GM21423 (cell line): ENCODE measurements at regions not wholly inside any gene's neighbourhood (a gene's known extent, or its start where the extent isn't known, plus 50 kb on each side); places are given as distances from the start of the nearest gene placed in this dataset.
"Not testable (repeated sequence)": the region's sequence is repeated elsewhere in the genome, so short reads cannot be mapped to it uniquely, and the experiment has no call there.

ENCODE experiments used
- ATAC-seq: cut with Tn5 transposase; IDR thresholded peaks from one replicate; pipeline ENCODE4 v1.9.1; 2021; ENCODE audit warnings: mild to moderate bottlenecking, moderate library complexity; ENCODE audit not compliant: unreplicated experiment

DNA sequence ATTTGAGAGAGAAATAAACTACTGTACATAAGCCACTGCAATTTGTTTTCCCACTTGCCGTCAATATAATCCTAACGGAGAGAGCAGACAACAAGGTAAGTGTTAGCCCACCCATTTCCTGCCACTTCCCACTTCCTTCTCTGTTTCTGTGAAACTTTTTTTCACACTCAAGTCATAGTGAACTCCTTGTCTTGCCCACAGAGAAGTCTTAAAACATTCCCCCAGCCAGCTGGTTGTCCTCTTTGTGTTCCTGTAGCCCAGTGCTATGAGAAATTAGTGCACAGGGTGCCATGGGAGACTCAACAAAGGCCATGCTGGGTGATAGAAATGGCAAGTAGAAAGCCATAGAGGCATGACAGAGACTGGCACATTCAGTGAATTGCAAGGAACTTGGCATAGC, 208.6 kb downstream of the BLID start:
- ATAC-seq, result no peak

DNA sequence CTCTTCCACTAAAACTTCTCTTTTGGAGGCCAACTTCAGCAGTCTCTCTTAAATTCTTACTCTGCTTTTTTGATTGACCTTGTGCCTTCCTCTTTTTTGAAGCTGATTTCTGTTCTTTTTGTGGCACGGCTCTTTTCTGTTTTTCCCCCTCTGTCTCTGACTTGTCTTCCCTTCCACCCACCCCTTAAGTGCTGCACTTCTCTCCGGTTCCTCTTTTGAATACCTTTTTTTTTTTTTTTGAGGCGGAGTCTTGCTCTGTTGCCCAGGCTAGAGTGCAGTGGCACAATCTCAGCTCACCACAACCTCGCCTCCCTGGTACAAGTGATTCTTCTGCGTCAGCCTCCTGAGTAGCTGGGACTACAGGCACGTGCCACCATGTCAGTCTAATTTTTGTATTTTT, 211.9 kb downstream of the BLID start:
- ATAC-seq, result no peak

DNA sequence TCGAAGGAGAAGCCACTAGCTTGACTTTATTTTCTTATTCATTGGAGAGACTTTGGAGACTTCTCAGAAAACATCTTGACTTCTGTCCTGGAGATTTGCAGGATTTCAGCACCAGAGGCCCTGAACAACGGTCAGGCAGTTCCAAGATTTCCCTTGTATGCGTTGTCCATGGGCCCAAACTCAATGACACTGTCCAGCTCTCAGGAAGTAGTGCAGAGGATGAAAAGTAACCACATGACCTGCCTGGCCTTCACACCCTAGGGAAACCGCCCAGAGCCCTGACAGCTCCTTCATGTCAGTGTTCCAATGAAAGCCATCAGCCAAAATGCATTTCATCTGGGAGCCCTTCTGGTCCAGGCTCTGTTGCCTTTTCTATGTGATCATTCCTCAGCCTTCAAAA, 214.1 kb downstream of the BLID start:
- ATAC-seq, result no peak

DNA sequence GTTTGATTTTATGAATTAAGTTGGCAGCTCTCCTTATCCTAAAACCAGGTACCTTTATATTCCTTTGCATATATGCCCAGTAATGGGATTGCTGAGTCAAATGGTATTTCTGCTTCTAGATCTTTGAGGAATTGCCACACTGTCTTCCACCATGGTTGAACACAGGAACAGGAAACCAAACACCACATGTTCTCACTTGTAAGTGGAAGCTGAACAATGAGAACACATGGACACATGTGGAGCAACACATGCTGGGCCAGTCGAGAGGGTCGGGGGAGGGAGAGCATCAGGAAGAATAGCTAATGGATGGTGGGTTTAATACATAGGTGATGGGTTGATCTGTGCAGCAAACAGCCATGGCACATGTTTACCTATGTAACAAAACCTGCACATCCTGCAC, 214.6 kb downstream of the BLID start:
- not testable (repeated sequence) for ATAC-seq

DNA sequence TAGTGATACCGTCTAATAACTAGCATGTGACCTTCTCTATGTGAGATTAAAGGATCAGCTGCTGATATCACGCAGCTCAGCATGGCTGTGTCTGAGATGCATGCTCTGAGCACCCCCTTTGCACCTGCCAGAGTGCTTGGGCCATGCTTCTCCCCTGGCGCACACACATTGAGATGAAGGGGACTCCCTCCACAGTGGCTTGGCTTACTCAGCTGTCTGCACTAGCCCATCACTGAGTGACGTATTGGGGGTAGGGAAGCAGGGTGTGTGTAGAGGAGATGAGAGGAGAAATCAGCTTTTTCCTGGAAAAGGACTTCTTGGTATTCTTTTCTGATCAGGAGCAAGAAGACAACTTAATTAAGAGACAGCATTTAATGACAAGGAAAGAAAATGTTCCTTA, 216.5 kb downstream of the BLID start:
- no peak for ATAC-seq

DNA sequence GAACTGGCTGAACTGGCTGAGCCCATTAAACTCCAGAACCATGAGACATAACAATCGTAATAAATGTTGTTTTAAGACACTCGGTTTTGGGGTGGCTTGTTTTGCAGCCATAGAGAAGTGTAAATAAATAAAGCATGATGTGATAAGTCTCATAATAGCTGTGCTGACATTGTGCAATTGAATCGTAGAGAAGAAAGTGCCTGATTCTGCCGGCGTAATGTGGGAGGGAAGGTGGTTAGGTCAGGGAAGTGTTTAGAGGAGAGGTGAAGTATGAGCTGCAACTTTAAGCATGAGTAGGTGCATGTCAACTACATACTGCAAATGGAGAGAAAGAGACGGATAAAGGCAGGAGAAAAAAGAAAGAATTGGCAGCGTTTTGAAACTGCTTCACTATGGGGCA, 217.1 kb downstream of the BLID start:
- no peak for ATAC-seq

DNA sequence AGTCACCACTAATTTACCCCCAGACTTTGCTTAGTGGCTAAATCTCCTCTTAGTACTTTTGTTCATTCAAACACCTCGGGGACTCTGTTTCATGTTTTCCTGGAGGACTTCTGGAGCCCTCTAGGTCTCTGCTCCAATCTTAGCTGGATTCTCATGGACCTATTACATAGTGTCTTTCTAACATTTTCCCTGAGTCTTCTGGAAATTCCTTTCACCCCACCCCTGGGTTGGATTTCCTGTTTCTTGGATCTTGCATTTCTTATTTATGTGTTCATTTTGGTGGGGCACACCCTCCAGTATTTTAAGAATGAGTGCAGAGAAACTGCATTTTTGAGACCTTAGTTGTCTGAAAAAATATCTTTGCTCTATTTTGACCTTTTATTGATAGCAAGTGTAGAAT, 220.1 kb downstream of the BLID start:
- ATAC-seq, result no peak

DNA sequence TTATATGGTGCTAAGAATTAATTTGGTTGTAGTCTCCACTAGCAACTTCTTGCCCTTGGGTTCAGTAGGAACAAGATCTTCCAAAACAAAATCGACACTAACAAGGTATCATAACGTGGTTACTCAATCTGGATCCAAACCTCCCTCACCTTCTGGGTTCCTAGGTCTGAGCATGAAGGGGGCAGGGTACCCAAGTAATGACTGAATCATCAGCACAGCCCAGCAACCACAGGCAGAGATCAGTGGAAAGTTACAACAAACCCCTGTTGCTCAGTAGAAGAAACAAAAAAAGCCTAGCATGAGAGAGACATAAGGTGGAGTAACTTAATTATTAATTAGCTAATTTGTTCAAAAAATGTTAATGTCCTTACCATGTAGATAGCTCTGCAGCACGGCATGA, 221.4 kb downstream of the BLID start:
- no peak for ATAC-seq

DNA sequence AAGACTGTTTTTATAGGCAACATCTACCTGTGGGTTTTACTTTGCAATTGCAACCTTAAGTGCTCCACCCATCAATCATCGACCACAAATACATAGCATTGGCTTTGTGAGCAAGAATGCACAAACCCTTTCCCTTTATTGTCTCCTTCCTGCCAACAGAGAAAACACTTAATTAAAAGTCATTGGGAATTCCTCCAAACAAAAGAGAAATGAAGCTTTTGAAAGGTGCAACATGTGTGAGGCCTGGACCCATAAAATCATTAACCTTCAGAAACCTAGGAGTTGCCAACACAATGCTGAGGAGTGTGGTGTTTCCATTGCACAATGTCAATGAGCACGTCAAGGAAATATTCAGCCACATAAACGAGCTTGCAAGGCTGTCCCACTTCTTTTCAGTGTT, 223.2 kb downstream of the BLID start:
- ATAC-seq, result no peak

DNA sequence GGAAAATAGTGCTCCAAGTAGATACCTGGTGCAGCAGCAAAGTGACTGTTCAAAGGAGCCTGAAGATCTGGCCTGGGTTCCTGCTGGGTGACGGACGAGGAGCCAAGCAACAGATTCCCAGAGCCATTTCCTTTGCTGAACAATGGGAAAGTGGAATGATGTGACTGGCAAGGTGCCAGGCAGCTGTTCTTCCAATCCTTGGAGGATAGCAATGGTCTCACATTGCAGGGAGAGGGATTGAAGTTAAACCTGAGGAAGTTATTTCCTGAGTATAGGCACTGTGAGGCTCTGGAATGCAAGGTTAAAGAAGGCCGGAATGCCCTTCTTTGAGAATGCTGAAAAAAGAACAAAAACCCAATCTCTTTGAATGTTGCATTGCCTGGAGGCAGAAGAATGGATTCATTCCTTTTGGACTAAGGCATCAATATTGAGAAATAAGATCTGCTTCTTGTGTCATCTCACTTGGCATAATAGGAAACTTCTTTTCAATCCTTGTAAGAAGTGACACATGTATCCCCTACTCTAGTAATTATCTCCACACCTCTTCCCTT, 223.8 kb downstream of the BLID start:
- ATAC-seq, result no peak

DNA sequence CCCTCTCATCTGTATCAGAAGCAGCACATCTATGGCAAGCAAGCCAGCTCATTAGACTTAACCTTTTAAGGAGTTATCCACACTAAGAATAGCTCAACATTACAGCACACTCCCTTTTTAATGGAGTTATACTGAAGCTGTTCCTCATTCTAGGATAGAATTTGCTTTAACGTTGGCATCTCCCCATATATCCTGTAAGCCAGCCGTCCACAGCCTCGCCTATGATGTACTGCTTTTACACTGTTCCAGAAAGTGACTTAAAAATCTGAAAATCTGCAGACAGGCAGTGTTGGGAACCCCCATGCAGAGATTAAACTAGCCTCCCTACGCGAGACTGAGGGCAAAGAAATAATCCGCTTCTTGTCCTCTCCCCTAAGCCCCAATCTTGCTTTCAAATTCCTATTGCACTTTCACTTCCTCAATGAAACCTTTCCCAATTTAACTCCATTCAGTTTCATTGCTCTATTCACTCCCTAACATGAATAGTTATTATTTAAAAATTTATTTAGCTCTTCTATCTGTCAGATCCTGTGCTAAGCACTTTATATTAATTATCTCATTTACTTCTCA, 225.0 kb downstream of the BLID start:
- no peak for ATAC-seq

DNA sequence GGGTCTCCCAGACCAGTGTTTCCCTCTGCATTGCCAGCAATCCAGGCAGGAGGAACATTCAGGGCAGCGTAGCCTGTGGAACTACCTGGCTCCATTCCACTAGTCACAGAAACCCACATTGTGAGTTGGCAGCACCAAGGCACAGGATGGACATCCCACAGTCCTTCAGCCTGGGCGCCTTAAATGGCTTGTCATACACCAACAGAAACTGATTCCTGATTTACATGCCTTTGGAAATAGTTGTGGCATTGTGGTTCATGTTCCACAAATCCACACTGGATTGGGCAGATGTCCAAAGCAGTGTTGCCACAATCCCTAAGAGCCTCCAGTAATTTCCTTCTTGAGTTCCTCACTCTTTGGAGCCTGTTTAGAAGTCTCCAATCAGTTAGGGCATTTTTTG, 225.6 kb downstream of the BLID start:
- no peak for ATAC-seq

DNA sequence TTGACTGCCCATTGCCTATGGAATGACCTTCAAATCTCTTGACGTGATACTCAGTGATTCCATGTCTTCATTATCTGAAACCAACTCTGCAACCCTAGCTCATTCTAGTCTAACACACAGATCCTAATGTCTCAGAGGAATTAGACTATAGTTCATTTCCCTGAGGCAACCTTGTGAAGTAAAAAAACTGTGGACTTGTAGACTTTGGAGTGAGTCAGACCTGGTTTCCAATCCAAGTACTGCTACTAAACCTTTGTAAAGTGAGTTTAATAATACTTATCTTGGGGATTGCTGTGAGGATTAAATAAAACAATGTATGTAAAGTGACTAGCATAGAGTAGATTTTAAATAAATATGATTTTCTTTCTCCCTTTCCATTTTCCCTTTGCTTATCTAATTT, 226.1 kb downstream of the BLID start:
- ATAC-seq, result no peak

DNA sequence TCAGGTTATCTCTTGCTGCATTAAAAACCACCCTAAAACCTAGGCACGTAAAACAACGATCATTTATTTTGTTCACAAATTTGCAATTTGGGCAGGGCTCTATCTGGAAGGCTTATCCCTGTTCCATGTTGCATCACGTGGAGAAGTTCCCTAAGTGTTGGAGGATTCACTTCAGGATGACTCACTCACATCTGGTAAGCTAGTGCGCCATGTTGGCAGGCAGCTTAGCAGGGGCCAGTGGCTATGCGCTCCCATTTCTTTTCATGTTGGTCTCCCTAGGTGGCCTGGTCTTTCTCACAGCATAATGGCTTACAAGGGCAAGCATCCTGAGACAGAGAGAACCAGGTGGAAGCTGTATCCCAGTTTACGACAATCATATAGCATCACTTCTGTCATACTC, 226.8 kb downstream of the BLID start:
- ATAC-seq, result no peak

DNA sequence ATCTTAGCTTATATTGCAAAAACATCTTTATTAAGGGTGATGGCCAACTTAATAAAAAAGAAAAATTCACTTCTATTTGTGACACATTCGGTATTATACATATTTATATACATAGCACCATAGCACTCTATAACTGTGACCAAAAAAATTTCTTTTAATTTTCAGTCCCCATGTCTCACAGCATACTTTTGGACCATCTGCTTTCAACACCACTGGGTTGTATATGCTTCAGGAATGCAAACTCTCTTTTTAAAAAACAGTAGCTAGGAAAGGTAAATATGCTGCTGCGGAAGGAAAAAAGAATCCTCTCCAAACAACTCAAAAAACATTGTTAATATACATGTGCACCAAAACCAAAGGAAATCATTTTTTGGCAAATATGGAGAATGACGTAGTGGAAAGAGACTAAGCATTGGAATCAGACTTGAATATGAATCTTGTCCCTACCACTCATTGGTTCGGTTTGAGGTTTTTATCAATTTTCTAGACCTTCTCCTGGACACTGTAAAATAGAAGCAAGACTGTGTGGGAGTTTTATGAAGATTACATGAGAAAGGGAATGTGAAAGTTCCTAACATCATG, 227.9 kb downstream of the BLID start:
- ATAC-seq, result no peak

DNA sequence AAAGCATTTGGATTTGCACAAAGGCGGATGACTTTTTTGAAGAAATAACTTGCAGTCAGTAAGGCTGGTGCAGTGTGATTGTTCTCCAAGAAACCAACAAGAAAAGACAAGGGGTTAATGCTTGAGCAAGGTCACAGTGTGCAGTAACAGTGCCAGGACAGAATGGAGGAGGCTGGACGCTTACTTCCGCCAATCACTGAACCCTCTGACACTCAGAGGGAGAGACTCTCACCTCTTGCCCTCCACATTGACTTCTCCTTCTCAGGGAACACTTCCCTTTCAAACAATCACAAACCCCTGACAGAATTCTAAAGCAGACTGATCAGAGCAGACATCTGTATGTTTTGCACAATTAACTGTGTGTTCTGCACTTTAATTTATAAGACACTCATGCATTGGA, 228.4 kb downstream of the BLID start:
- no peak for ATAC-seq

DNA sequence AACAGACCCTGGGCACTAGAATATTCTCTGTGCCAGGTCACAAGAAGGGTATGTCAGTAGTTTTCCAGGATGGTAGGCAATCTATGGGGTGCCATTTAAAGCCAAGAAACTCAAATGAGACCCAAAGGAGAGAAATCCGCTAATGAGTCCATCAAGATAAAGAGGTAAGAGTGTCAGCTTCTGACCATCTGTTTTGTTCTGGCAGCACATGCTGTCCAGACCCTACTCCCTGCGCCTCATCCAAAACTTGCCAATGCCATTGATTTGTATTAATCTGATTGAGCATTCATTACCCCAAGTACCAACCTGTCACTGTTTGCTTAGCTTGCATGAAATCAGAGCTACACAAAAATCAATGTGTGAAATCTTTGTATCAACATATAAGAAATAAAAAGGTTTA, 229.0 kb downstream of the BLID start:
- no peak for ATAC-seq

DNA sequence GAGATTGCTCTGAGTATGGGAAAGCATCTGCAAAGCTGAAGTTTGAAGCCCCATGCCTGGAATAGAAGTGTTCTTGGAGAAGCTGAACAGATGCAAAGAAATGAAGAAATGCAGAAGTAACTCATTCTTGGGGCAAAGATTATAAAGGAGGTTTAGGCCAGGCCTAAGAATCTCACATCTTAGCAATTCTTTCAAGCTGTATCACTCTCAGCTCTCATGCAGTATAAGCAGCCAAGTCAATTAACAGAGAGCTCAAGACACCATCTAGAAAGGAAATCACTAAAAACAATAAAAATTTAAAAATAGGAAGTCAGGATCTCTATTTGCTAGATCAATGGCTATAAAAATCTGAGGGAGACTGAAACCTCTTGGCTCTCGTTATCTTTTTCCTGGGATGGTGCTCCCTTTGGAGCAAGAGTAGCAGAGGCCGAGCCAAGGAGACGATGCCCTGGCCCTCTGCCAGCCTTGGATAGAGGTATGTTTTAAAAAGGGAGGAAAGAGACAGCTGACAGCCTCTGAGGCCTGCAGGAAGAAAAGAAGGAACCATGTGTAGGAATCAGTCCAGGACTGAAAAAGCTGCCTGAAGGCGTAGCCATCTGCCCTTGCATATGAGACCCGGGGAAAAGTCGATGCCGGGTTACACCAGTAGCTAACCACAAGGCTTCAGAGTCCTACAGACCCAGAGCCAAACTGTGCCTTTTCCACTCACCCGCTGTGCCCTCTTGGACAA, 229.8 kb downstream of the BLID start:
- no peak for ATAC-seq

DNA sequence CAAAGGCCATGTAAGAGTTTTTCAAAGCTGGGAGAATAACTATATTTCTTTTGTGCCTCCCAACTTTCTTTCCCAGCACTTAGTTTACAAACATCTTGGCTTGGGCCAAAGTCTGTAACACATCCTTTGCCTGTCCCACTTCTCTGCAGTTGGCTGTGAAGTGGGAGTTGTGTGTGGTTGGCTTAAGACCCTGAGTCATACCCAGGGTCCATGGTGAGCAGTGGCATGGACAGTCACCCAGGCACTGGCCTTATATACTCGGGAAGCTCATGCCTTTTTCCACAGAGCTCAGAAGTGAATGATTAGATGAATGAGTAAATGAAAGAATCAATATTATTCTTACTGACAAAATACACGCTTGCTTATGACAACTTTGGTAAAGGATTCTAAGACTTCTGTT, 231.4 kb downstream of the BLID start:
- no peak for ATAC-seq

DNA sequence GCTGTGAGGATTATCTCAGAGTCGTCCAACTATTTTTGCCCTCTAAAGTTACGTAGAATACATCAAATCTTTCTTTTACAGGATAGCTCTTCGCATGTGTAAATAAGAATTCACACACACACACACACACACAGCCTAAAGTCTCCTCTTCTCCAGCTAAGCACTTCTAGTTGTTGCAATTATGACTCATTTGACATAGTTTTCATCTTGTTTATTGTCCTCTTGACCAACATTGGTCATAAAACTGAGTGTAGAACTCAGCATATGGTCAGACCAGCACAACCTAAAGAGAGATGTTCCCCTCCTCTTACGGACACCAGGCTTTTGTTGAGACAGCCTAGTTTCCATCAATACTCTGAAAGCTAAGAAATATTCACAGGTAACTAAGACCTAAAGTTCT, 234.2 kb downstream of the BLID start:
- no peak for ATAC-seq

DNA sequence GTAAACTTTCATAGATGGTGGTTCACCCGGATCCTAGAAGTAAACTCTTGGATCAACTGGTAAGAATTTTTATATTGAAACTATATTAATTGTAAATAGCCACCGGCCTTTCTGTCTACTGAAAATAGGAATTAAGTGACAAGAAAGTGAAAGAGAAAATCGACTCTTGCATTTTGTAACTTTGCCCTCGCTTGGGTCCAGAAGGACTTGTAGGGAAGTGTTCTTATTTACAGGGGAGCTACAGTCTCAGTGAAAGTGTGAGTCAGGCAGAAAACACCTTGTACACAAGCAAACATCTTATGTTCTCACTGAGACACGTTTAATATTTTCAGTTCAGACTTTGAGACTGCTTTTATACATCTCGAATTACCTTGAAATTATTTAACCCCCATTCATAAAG, 238.9 kb downstream of the BLID start:
- no peak for ATAC-seq

DNA sequence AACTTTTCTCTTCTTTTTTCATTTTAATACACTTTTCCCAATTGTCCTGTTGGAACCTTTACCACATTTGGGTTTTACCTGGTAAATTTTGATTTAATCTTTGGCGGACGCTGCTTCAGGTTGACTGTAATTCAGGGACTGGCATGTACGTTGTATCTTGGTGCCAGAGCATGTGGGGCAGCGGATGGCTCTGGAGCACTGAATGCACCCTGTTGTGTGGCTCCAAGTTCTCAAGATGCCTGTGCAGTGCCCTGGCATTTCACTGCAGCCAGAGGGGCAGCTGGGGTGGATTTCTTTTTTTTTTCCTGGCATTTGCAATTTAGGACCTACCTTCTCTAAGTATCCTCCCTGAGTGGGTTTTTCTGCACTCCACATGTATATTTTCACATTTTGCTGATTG, 242.2 kb downstream of the BLID start:
- no peak for ATAC-seq
